ENCODE measurements at regions not wholly inside any gene's neighbourhood (a gene's known extent, or its start where the extent isn't known, plus 50 kb on each side); places are given as distances from the start of the nearest gene placed in this dataset.

DNA sequence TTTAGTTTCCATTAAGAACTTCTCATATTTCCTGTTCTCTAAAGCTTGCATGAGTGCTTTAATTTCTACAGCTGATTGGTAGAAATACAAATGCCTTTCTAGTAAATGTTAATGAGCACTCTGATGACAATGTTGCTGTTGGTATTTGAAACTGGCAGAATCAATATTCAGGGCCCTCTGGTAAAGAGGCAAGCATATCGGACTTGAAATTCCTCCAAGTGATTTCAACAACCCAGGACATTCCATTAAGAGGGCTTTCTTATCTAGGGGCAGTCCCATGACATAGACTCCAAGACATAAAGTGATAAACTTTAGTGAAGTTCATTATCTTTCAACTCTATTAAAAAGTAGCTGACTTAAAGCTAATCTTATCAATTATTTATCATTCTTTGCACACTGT, 83.1 kb upstream of the VCX start:
- intact Hi-C loops (cut with micrococcal nuclease) (no loop called here), dilution Hi-C loops (cut with MboI; ENCODE audit: extremely low pct_ligation_motif_present, low sequenced_read_pairs) (no loop called here)
- no TSS peak for BruUV-seq (replicated peaks)
- Histone ChIP-seq H3K36me3 (ENCODE audit: control insufficient read depth in 2 of 2, extremely low read depth in 1 of 2, insufficient read depth in 2 of 2, low read length in 2 of 2) (no peaks in the 10 kb centered on the region), H3K27ac (ENCODE audit: insufficient read depth, low read depth, low read length) (no peak overlapping the region), H3K4me1 (ENCODE audit: control insufficient read depth, extremely low read depth, insufficient read depth, low read length) (no peaks in the 10 kb centered on the region), H3K9me3 (replicated peaks; ENCODE audit: control insufficient read depth, insufficient read depth, low read length) (no peaks in the 10 kb centered on the region), H3K79me2 (ENCODE audit: control insufficient read depth, insufficient read depth, low read length) (no peaks in the 10 kb centered on the region), H3K27me3 (ENCODE audit: control insufficient read depth in 2 of 2, insufficient read depth in 2 of 2, low read length in 2 of 2) (no peaks in the 10 kb centered on the region), H4K20me1 (replicated peaks; ENCODE audit: control insufficient read depth, extremely low read depth, insufficient read depth, low read length) (no peaks in the 10 kb centered on the region), H2AFZ (ENCODE audit: low read depth, low read length) (no peak overlapping the region), H3K4me3 (replicated peaks in 1 of 3; ENCODE audit: insufficient read depth in 1 of 3, low read depth in 1 of 3, low read length in 3 of 3) (no peak overlapping the region), H3K9me1 (replicated peaks; ENCODE audit: control insufficient read depth, extremely low read depth, insufficient read depth, low read length) (no peaks in the 10 kb centered on the region), H3K9ac (replicated peaks; ENCODE audit: extremely low read depth, insufficient read depth, low read length) (no peak overlapping the region), H3K4me2 (ENCODE audit: insufficient read depth, low read length) (no peak overlapping the region)
- ChIA-PET POLR2A (no interaction called here), CTCF (no interaction called here)
- DNase-seq (ENCODE audit: low read depth, low spot score) = no peak
- FAIRE-seq = no peak
- no peak for TF ChIP-seq GATA2 (IDR thresholded peaks at IDR 0.05; ENCODE audit: insufficient read depth, insufficient read length, low read depth, low read length)
- no peak for TF ChIP-seq MYC (IDR thresholded peaks at IDR 0.05; ENCODE audit: low read depth, low read length)
- no peak for TF ChIP-seq POLR2AphosphoS5 (IDR thresholded peaks at IDR 0.05; ENCODE audit: insufficient read depth, low read depth, low read length)
- TF ChIP-seq MAX (IDR thresholded peaks at IDR 0.05; ENCODE audit: insufficient read depth, insufficient read length) = no peak
- no peak for TF ChIP-seq FOS (IDR thresholded peaks at IDR 0.05; ENCODE audit: borderline replicate concordance, insufficient read depth, low read length)
- no peak for TF ChIP-seq CTCF (IDR thresholded peaks at IDR 0.05; ENCODE audit: extremely low read depth in 1 of 2, insufficient read depth in 1 of 2, low read depth in 1 of 2, low read length in 2 of 2)
- no peak for TF ChIP-seq JUN (IDR thresholded peaks at IDR 0.05; ENCODE audit: borderline replicate concordance, insufficient read depth, insufficient read length, low read depth)
